SK-N-SH (cell line): ENCODE measurements at regions not wholly inside any gene's neighbourhood (a gene's known extent, or its start where the extent isn't known, plus 50 kb on each side); places are given as distances from the start of the nearest gene placed in this dataset.

Experiments
- CTCF ChIA-PET: fragments of 300-600, 350-600 bp; formaldehyde crosslinking; extraction: SDS; loops from one replicate; lab custom pipeline; 2021; lab: Yijun Ruan, JAX
- POLR2A ChIA-PET: fragments of 350-600 bp; sonication (Branson Sonifier 250); formaldehyde crosslinking; extraction: SDS; loops from one replicate; lab custom pipeline; 2020; ENCODE audit warnings: antibody characterized with exemption, inconsistent platforms; lab: Yijun Ruan, JAX
- DNase-seq: peaks from one replicate; pipeline ENCODE4 v3.0.0; 2012
- H2AFZ ChIP-seq: fragments of 200-600 bp; sonication (generic); 2 replicates; pipeline ENCODE4 v1.8.1; 2016; ENCODE audit warnings: antibody characterized with exemption, mild to moderate bottlenecking, low read depth
- H3F3A ChIP-seq: fragments of 200-600 bp; sonication (generic); replicated peaks from 2 replicates; pipeline ENCODE3; 2016; ENCODE audit warnings: antibody characterized with exemption, mild to moderate bottlenecking; ENCODE audit not compliant: insufficient read depth
- H3K27ac ChIP-seq, 2 experiments: fragments of 200-500 bp in 1 of 2; fragments of 200-600 bp in 1 of 2; sonication (Bioruptor generic) in 1 of 2; sonication (generic), shearing (Covaris generic) in 1 of 2; 2 replicates each; pipeline versions ENCODE4 v1.5.1 to v1.6.1; 2014 to 2016; ENCODE audit warnings: low read depth in 2 of 2, inconsistent platforms in 1 of 2, low read length in 1 of 2, mild to moderate bottlenecking in 1 of 2, mixed read lengths in 1 of 2
- H3K27me3 ChIP-seq: fragments of 200-600 bp; sonication (generic), shearing (Covaris generic); 2 replicates; pipeline ENCODE4 v1.6.1; 2016; ENCODE audit warnings: mixed run types; ENCODE audit not compliant: insufficient read depth
- H3K36me3 ChIP-seq, 2 experiments: fragments of 200-500 bp in 1 of 2; fragments of 200-600 bp in 1 of 2; sonication (Bioruptor generic) in 1 of 2; sonication (generic) in 1 of 2; replicated peaks in 1 of 2; 2 replicates each; pipeline versions ENCODE3 to v1.5.1; 2014 to 2016; ENCODE audit warnings: low read length in 1 of 2, mild to moderate bottlenecking in 1 of 2; ENCODE audit not compliant: insufficient read depth in 2 of 2, control insufficient read depth in 1 of 2
- H3K4me1 ChIP-seq, 2 experiments: fragments of 200-500 bp in 1 of 2; fragments of 200-600 bp in 1 of 2; sonication (Bioruptor generic) in 1 of 2; sonication (generic), shearing (Covaris generic) in 1 of 2; 2 replicates each; pipeline versions ENCODE4 v1.5.1 to v1.6.1; 2014 to 2016; ENCODE audit warnings: low read depth in 1 of 2, low read length in 1 of 2, mixed run types in 1 of 2; ENCODE audit not compliant: insufficient read depth in 2 of 2, control insufficient read depth in 1 of 2
- H3K4me2 ChIP-seq: fragments of 200-600 bp; sonication (generic), shearing (Covaris generic); 2 replicates; pipeline ENCODE4 v1.6.1; 2017; ENCODE audit warnings: mixed run types
- H3K4me3 ChIP-seq, 2 experiments: fragments of 200-500 bp in 1 of 2; fragments of 200-600 bp in 1 of 2; sonication (Bioruptor generic) in 1 of 2; sonication (generic), shearing (Covaris generic) in 1 of 2; 2 replicates each; pipeline versions ENCODE4 v1.5.1 to v1.8.1; 2014 to 2016; ENCODE audit warnings: low read depth in 2 of 2, inconsistent platforms in 1 of 2, low read length in 1 of 2, mild to moderate bottlenecking in 1 of 2, mixed read lengths in 1 of 2, moderate library complexity in 1 of 2
- H3K79me2 ChIP-seq: fragments of 200-600 bp; sonication (generic); 2 replicates; pipeline ENCODE4 v1.8.1; 2017; ENCODE audit warnings: mild to moderate bottlenecking; ENCODE audit not compliant: insufficient read depth
- H3K9ac ChIP-seq: fragments of 200-600 bp; sonication (generic); 2 replicates; pipeline ENCODE4 v1.6.1; 2017; ENCODE audit warnings: mixed run types
- H3K9me2 ChIP-seq: fragments of 200-600 bp; sonication (generic); 2 replicates; pipeline ENCODE4 v1.6.1; 2017; ENCODE audit warnings: mixed run types
- H3K9me3 ChIP-seq: fragments of 200-600 bp; sonication (generic); 2 replicates; pipeline ENCODE4 v1.6.1; 2017; ENCODE audit warnings: mixed run types, mild to moderate bottlenecking, moderate library complexity
- H4K20me1 ChIP-seq: fragments of 200-600 bp; sonication (generic); 2 replicates; pipeline ENCODE4 v1.6.1; 2017; ENCODE audit warnings: mild to moderate bottlenecking, mixed run types; ENCODE audit not compliant: insufficient read depth
- CTCF ChIP-seq: fragments of 200-600 bp; sonication (generic); IDR thresholded peaks from 2 replicates; pipeline ENCODE4 v1.6.1; 2017; ENCODE audit warnings: antibody characterized with exemption, mild to moderate bottlenecking, moderate library complexity
- EP300 ChIP-seq, 2 experiments: IDR thresholded peaks; 2 replicates each; pipeline versions ENCODE4 v1.4.0 to v1.6.1; 2012; ENCODE audit warnings: borderline replicate concordance in 1 of 2, low read depth in 1 of 2, low read length in 1 of 2
- FOSL2 ChIP-seq: IDR thresholded peaks from 2 replicates; pipeline ENCODE4 v1.4.0; 2012; ENCODE audit warnings: low read depth, mild to moderate bottlenecking, moderate library complexity, borderline replicate concordance
- FOXM1 ChIP-seq: IDR thresholded peaks from 2 replicates; pipeline ENCODE4 v1.4.0; 2012; ENCODE audit warnings: low read depth, mild to moderate bottlenecking
- GATA2 ChIP-seq: sonication (generic); formaldehyde crosslinking; IDR thresholded peaks from 2 replicates; pipeline ENCODE4 v1.5.0; 2020; ENCODE audit warnings: mild to moderate bottlenecking, missing genetic modification reagents
- NRF1 ChIP-seq: IDR thresholded peaks from 2 replicates; pipeline ENCODE4 v1.6.1; 2012; ENCODE audit warnings: low read depth, mild to moderate bottlenecking, low read length
- PBX3 ChIP-seq: IDR thresholded peaks from 2 replicates; pipeline ENCODE4; 2012
- RAD21 ChIP-seq: IDR thresholded peaks from 2 replicates; pipeline ENCODE4 v1.6.1; 2012; ENCODE audit warnings: mild to moderate bottlenecking, low read length
- REST ChIP-seq: IDR thresholded peaks from 2 replicates; pipeline ENCODE4 v1.6.1; 2012; ENCODE audit warnings: mild to moderate bottlenecking, low read depth, low read length, moderate library complexity
- RXRA ChIP-seq: IDR thresholded peaks from 2 replicates; pipeline ENCODE4 v1.4.0; 2012; ENCODE audit warnings: low read depth, mild to moderate bottlenecking, borderline replicate concordance
- TEAD4 ChIP-seq: IDR thresholded peaks from 2 replicates; pipeline ENCODE4 v1.4.0; 2012; ENCODE audit warnings: mild to moderate bottlenecking, borderline replicate concordance; ENCODE audit not compliant: insufficient read depth
- USF1 ChIP-seq: IDR thresholded peaks from 2 replicates; pipeline ENCODE4 v1.4.0; 2012; ENCODE audit warnings: low read depth, borderline replicate concordance
- USF2 ChIP-seq: fragments of 150-350 bp; IDR thresholded peaks from 2 replicates; pipeline ENCODE4 v1.6.1; 2017; ENCODE audit warnings: antibody characterized with exemption, low read length, low read depth, borderline replicate concordance
- YY1 ChIP-seq: IDR thresholded peaks from 2 replicates; pipeline ENCODE4 v1.4.0; 2012; ENCODE audit warnings: low read depth, mild to moderate bottlenecking
- WGBS: methylation state at CpG from one replicate; pipeline ENCODE4 v1.1.6; 2017; ENCODE audit warnings: low lambda C conversion rate; 5-methylcytosine and 5-hydroxymethylcytosine counted together

- ChIA-PET POLR2A (no interaction called here), CTCF (no interaction called here)
- H3K27ac ChIP-seq, result no peak overlapping the region
- H3K9me2 ChIP-seq, result no peaks in the 10 kb centered on the region
- no peak overlapping the region for H3K4me2 ChIP-seq
- TF ChIP-seq EP300 (IDR thresholded peaks at IDR 0.05; ENCODE audit: borderline replicate concordance in 1 of 2, low read depth in 1 of 2, low read length in 1 of 2) (no peak), USF1 (no peak), USF2 (no peak), RXRA (no peak), FOSL2 (no peak), YY1 (no peak), PBX3 (no peak), FOXM1 (no peak), GATA2 (CRISPR knock-in tag) (no peak), RAD21 (no peak), TEAD4 (no peak), CTCF (no peak), REST (no peak), NRF1 (no peak)
- no peaks in the 10 kb centered on the region for H4K20me1 ChIP-seq
- H3K4me3 ChIP-seq, result no peak overlapping the region
- DNase-seq, result no peak
- no peaks in the 10 kb centered on the region for H3K27me3 ChIP-seq
- no peaks in the 10 kb centered on the region for H3K4me1 ChIP-seq
- H3K79me2 ChIP-seq, result no peaks in the 10 kb centered on the region
- no peaks in the 10 kb centered on the region for H3K9me3 ChIP-seq
- H3K36me3 ChIP-seq, result no peaks in the 10 kb centered on the region
- H3F3A ChIP-seq, result no peaks in the 10 kb centered on the region
- H3K9ac ChIP-seq, result no peak overlapping the region
- WGBS, result 3% methylated on average over 3 of the region's 3 CpGs
- H2AFZ ChIP-seq, result no peak overlapping the region
These were observed 239.0 kb downstream of the SLITRK2 start for GRCh38 chrX:146056511-146057081.
